Right cardiac atrium (tissue), 5 donors: ENCODE measurements at regions not wholly inside any gene's neighbourhood (a gene's known extent, or its start where the extent isn't known, plus 50 kb on each side); places are given as distances from the start of the nearest gene placed in this dataset.

Source experiments
- ATAC-seq, 2 donors: fragments of 200-7000 bp; cut with Tn5 transposase; one replicate each; pipeline versions ENCODE4 v1.8.0 to v1.9.1; 2020; ENCODE audit warnings: moderate library complexity in 2 of 2, mild to moderate bottlenecking in 1 of 2
- DNase-seq, 3 donors: peaks; one replicate each; pipeline ENCODE4 v3.0.0-alpha.2; 2020
- H3K27ac ChIP-seq: one replicate; pipeline ENCODE4 v1.5.1; 2013; ENCODE audit warnings: mild to moderate bottlenecking, low read length, control low read depth, moderate library complexity
- H3K27me3 ChIP-seq: one replicate; pipeline ENCODE4 v1.6.1; 2013; ENCODE audit not compliant: control insufficient read depth, insufficient read depth
- H3K4me1 ChIP-seq: one replicate; pipeline ENCODE4 v1.6.1; 2013; ENCODE audit warnings: low read length; ENCODE audit not compliant: control insufficient read depth, insufficient read depth
- H3K4me3 ChIP-seq: one replicate; pipeline ENCODE4 v1.5.1; 2013; ENCODE audit warnings: low read length, control low read depth
- H3K9me3 ChIP-seq: one replicate; pipeline ENCODE4 v1.6.1; 2013; ENCODE audit warnings: low read length; ENCODE audit not compliant: control insufficient read depth
- WGBS: extraction: QIAGEN DNeasy Blood & Tissue Kit; methylation state at CpG from one replicate; pipeline ENCODE4 v1.1.7; 2013; 5-methylcytosine and 5-hydroxymethylcytosine counted together
- intact Hi-C, 4 donors: fragments of 100-400 bp; cut with DNase I; formaldehyde crosslinking; loops; one replicate each; pipeline versions ENCODE4 v1.11.0 to v1.14.0; 2022 to 2023
- donor health status: healthy with polysubstance abuse.
- donor health status: DM: no; HTN: yes; CAD: no.
- donor health status: DM: no; HTN: no; CAD: no.
- donor health status: DM: no; HTN: yes; CAD: no; lungs with severe emphysema.
- donor health status: DM: yes; HTN: yes; CAD: no.

DNA sequence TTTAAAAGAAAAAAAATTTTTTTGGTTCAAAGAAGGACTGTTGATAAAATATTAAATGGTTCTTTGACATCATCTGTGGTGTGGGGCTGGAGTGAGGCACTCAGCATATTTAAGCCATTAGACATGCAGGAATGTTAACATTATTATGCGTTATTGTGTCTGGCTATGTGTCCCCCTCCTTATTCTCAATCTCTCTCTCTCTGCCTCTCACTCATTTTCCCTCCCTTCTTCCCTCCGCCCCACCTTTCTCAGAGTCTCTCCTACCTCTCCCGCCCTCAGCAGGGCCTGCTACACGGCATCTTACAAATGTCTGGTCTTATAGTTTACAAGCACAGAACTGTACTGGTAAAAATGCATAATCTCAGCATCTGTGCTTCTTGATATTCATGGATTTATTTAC, 287.8 kb upstream of the TMEM161B start:
- no peaks in the 10 kb centered on the region for H3K4me1 ChIP-seq
- ATAC-seq, result no peak
- 60% methylated on average over 4 of the region's 4 CpGs for WGBS
- no peak for DNase-seq
- no peaks in the 10 kb centered on the region for H3K27me3 ChIP-seq
- H3K27ac ChIP-seq, result no peak overlapping the region
- H3K4me3 ChIP-seq, result no peak overlapping the region
- intact Hi-C loops, result no loop called here
- H3K9me3 ChIP-seq, result no peaks in the 10 kb centered on the region

DNA sequence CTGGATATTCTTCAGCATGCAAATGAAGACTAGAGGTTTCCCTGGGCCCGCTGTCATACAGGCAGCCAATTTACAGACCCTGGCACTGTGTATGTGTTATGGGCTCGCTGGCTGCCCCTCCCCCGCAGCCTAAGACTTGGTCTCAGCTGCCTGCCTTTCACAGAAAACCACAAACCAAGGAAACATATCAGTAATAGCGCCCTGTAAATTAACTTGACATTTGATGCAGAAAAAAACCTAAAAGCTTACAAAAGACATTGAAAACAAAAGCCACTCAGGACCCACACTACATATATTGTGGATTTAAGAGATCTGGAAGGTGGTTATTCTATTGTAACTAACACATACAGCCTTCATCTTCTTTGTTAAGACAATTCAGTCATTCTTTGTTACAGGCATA, 287.0 kb upstream of the TMEM161B start:
- DNase-seq (no peak), ATAC-seq (no peak)
- no peak overlapping the region for H3K27ac ChIP-seq
- intact Hi-C loops, result no loop called here
- no peak overlapping the region for H3K4me3 ChIP-seq
- WGBS, result 24% methylated on average over 4 of the region's 4 CpGs
- H3K27me3 ChIP-seq, result no peaks in the 10 kb centered on the region
- H3K4me1 ChIP-seq, result no peaks in the 10 kb centered on the region
- no peaks in the 10 kb centered on the region for H3K9me3 ChIP-seq

DNA sequence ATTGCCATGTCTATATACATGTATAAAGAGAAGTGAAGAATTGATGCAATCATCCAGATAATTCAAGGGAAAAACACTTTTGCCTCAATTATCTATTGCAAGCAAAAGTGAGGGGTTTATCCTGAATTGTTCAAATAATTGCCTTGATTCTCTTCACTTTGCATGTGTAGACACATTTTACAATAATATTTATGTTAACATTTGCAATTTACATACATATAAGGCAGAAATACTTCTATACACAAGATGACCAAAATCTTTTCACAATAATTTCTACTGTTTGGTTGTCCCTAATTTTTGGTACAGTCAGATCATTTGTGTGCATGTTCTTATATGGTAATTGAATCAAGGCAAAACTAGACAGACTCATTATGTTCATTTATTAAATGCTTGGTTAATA, 285.3 kb upstream of the TMEM161B start:
- H3K27me3 ChIP-seq, result no peaks in the 10 kb centered on the region
- intact Hi-C loops, result no loop called here
- no peaks in the 10 kb centered on the region for H3K4me1 ChIP-seq
- H3K9me3 ChIP-seq, result no peaks in the 10 kb centered on the region
- no peak overlapping the region for H3K4me3 ChIP-seq
- no peak for DNase-seq
- no peak for ATAC-seq
- no peak overlapping the region for H3K27ac ChIP-seq

DNA sequence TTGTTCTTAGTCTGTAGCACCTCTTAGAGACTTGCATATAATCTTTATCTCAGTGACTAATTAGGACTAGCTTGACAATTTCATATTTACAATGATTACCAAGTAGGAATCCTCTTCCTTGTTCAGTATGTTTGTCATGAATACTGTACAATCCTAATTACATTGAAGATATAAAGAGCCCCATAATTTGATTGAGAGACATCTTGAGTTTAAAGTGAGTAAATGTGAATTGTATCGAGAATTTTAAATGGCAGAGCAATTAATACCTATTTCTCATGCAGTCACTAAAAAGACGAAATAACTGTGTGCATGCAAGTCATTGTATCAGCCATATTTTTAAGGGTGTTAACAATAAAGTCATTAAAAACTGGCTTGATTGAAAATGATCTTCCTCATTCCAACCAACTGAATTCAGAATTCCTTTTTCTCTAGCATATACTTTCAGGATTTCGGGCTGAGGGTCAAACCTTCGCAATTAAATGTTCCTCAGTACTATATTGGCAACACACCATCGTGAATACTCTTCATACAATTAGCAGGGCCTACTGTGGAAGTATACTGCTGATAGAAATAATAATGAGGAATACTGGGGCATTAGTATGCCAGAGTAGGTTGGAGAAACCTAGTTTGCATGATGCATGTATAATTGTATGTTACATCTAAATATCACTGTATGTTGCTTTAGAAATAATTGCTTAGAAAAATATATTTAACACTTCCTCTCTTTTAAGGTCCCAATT, 284.7 kb upstream of the TMEM161B start:
- WGBS, result 86% methylated on average over 5 of the region's 5 CpGs
- intact Hi-C loops, result no loop called here

DNA sequence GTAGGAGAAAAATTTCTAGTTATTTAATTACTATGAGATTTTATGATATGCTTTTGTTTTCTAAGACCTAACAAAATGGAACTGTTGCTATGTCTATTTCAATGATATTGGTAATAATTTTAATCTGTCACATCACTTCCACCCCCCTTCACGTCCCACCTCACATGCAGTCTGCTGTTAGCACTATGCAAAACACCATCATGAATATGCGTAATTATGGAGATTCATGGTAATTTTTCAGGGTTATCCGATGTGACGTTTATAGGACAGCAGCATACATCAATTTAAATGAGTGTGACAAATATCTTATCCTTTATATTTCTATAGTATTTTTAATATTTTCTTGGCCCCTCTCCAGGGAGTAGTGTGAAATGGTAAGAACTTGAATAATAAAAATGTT, 283.8 kb upstream of the TMEM161B start:
- intact Hi-C loops, result no loop called here
- ATAC-seq, result no peak
- Histone ChIP-seq H3K4me1 (no peaks in the 10 kb centered on the region), H3K27me3 (no peaks in the 10 kb centered on the region), H3K9me3 (no peaks in the 10 kb centered on the region), H3K27ac (no peak overlapping the region), H3K4me3 (no peak overlapping the region)
- no peak for DNase-seq
- 70% methylated on average over 4 of the region's 4 CpGs for WGBS

More for the DNA sequence above, 284.7 kb upstream of the TMEM161B start:
- H3K4me1 ChIP-seq, result no peaks in the 10 kb centered on the region
- no peak overlapping the region for H3K4me3 ChIP-seq
- ATAC-seq (no peak), DNase-seq (no peak)
- H3K27me3 ChIP-seq, result no peaks in the 10 kb centered on the region
- H3K27ac ChIP-seq, result no peak overlapping the region
- no peaks in the 10 kb centered on the region for H3K9me3 ChIP-seq

DNA sequence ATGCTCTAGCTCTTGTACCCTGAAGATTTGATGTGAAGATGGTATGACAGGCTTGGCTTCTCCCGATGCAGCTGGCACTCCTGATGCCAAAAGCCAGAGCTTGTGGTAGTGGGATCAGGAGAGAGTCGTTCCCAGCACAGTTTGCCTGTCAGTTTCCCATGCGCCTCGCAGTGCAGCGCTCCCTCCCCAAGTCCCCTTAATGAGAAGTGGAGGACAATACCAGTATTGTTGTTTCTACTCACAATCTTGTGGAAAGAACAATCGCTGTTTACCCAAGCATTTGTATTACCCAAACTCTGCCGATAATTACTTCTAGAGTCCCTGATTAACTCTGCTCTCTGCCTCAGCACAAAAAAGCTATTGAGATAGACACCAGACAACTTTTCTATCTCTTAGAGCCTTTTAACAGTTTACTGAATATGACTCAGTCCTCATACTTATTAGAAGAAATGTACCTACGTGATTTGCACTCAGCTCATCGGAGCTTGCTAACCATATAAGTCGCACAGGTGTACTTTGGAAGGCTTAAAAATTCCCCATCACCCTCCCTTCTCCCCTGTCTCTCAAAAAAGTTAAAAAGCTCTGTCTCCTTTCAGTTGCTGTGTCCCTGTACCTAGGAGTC, 283.2 kb upstream of the TMEM161B start:
- H3K4me3 ChIP-seq, result no peak overlapping the region
- H3K9me3 ChIP-seq, result no peaks in the 10 kb centered on the region
- H3K4me1 ChIP-seq, result no peaks in the 10 kb centered on the region
- ATAC-seq, result no peak
- intact Hi-C loops, result no loop called here
- DNase-seq, result no peak
- 47% methylated on average over 10 of the region's 10 CpGs for WGBS
- no peak overlapping the region for H3K27ac ChIP-seq
- H3K27me3 ChIP-seq, result no peaks in the 10 kb centered on the region

DNA sequence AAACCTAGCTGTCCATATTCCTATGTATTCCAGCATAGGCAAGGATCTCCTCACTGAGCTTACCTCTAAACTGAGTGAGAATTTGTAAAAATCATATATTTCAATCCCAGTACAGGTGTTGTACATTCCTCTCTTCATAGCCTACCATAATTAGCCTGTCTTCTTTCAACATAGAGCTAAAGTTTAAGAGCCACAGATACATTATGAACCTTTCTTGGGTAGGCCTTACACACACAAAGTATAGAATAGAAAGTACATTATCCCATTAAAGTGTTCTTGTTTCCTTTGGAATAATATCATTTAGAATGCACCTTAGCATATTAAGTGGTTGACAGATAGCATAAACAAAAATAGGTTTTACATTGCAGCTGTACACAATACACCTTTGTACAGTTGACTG, 282.1 kb upstream of the TMEM161B start:
- Histone ChIP-seq H3K27ac (no peak overlapping the region), H3K9me3 (no peaks in the 10 kb centered on the region), H3K4me1 (no peaks in the 10 kb centered on the region), H3K4me3 (no peak overlapping the region), H3K27me3 (no peaks in the 10 kb centered on the region)
- ATAC-seq (no peak), DNase-seq (no peak)
- intact Hi-C loops, result no loop called here

DNA sequence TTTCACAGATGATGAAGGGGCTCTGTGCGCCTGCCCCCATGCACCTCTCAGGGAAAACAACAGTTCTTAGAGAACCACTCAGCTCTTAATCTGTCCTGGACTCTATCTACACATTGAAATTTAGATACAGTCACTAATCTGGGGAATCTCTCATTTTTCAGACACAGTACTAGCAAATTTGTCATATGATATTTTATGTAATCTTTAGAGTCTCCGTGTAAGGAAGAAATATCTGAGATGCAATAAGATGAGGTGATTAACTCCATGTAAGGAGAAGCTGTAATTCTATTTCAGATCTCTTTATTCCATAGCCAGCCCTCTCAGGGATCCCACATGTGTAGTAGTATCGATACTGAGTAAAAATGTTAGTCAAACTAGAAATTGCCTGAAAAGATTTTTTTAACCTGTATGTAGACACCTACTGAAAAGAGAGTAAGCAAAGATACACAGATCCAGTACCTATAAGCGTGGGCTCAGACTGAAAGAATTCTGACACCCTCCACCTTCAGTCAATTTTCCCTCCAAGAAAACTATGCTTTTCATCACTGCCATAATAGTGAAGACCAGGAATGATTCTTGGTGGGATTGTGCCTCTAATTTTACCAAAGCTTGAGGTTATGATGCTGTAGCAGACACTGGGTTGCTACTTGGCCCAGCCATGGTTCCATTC, 279.6 kb upstream of the TMEM161B start:
- H3K4me1 ChIP-seq, result no peaks in the 10 kb centered on the region
- ATAC-seq (no peak), DNase-seq (no peak)
- H3K9me3 ChIP-seq, result no peaks in the 10 kb centered on the region
- intact Hi-C loops, result no loop called here
- no peak overlapping the region for H3K4me3 ChIP-seq
- no peaks in the 10 kb centered on the region for H3K27me3 ChIP-seq
- H3K27ac ChIP-seq, result no peak overlapping the region
- 77% methylated on average over 4 of the region's 4 CpGs for WGBS

DNA sequence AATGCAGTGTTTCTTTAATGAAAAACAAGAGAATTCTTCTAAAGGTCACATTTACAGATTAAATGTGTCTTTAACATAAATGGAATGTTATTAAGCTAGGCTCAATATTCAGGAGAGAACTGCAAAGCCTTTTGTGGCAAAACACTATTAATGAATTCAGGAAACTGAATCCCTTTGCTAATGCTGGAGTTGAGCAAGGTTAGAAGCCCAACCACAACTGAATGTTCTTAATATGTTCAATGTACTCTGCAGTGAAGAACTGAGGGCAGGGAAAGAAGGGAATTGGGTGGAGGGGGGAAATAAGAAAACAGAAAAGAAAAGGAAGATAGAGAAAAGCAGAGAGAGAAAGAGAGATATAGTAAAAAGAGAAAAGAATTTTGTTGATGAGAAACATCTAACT, 276.7 kb upstream of the TMEM161B start:
- Histone ChIP-seq H3K4me3 (no peak overlapping the region), H3K4me1 (no peaks in the 10 kb centered on the region), H3K27ac (no peak overlapping the region), H3K27me3 (no peaks in the 10 kb centered on the region), H3K9me3 (no peaks in the 10 kb centered on the region)
- intact Hi-C loops, result no loop called here
- no peak for ATAC-seq
- no peak for DNase-seq

DNA sequence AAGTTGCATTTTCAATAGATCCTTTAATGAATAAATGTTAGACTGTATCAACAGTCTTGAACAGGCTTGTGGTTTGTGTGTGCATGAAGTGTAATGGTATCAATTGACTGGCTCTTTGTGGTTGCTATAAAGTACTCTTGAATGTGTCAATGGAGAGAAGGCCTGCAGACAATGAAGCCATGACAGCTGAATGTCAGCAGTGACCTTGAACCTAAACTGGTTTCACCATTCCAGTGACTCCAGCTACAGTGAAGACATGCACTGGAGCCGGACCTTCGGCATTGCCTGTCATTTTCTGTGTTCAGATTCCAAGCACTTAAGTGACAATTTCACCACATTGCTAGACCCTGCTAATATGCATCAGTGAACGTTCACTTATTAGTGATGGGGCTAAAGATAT, 276.0 kb upstream of the TMEM161B start:
- H3K4me3 ChIP-seq, result no peak overlapping the region

DNA sequence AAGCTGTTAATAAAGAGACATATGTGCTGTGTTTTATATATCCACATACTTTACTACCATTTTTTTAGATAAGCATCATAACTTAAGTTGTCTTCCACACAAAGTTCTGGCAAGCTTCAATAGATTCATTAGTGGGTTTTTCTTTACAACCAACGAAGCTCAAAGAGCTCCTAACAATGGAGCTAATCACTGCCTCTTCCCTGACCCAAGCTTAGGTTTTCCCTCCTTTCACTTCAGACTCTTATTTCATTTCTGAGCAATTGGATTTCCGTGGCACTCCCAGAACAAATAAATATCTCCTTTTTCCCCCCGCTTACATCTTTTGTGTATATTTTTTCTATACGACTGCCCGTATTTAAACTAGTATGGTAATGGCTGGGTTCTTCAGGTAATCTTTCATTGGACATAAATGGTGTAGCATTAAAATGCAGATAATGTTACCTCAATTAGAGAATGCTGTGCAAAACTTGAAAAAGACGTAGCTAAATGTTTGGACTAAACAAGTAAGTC, 275.5 kb upstream of the TMEM161B start:
- no peaks in the 10 kb centered on the region for H3K27me3 ChIP-seq
- no peak overlapping the region for H3K27ac ChIP-seq
- no peaks in the 10 kb centered on the region for H3K9me3 ChIP-seq
- intact Hi-C loops, result no loop called here
- DNase-seq, result no peak
- H3K4me1 ChIP-seq, result no peaks in the 10 kb centered on the region
- no peak overlapping the region for H3K4me3 ChIP-seq
- ATAC-seq, result no peak
- 75% methylated on average over 6 of the region's 6 CpGs for WGBS

More for the DNA sequence above, 276.0 kb upstream of the TMEM161B start:
- no peaks in the 10 kb centered on the region for H3K4me1 ChIP-seq
- H3K27me3 ChIP-seq, result no peaks in the 10 kb centered on the region
- 81% methylated on average over 3 of the region's 3 CpGs for WGBS
- intact Hi-C loops, result no loop called here
- no peak overlapping the region for H3K27ac ChIP-seq
- H3K9me3 ChIP-seq, result no peaks in the 10 kb centered on the region
- DNase-seq (no peak), ATAC-seq (no peak)
